COR-L47 (cell line): ENCODE measurements at regions not wholly inside any gene's neighbourhood (a gene's known extent, or its start where the extent isn't known, plus 50 kb on each side); places are given as distances from the start of the nearest gene placed in this dataset.

ENCODE experiments used
- DNase-seq: peaks from one replicate; lab custom pipeline; 2025; lab: John Stamatoyannopoulos, UW

DNA sequence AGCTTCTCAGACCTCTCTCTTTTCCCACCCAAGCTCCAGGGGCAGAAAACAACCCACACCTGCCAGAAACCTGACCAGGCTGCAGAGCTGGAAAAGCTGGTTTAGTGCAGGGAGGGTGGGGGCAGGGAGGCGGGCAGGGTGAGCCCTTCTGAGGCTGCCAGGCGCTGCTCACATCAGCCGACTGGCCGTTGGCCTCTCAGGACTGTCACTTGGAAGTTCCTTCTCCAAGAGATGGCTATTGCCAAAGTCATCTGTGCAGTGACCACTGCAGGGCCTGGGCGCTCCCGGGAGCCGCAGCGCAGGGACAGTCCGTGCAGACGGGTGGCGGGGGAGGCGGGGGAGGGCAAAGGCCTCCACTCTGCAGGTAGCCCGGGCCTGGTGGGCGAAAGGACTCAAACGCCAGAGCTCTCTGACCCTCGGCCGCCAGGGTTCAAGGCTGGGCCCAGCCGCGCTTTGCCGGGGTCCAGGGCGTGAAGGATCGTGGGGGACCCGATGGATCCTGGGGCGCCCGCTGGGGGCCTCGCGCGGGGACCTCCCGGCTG lies 205.0 kb upstream of the IER5L start:
- peak; percentile 36 for DNase-seq

DNA sequence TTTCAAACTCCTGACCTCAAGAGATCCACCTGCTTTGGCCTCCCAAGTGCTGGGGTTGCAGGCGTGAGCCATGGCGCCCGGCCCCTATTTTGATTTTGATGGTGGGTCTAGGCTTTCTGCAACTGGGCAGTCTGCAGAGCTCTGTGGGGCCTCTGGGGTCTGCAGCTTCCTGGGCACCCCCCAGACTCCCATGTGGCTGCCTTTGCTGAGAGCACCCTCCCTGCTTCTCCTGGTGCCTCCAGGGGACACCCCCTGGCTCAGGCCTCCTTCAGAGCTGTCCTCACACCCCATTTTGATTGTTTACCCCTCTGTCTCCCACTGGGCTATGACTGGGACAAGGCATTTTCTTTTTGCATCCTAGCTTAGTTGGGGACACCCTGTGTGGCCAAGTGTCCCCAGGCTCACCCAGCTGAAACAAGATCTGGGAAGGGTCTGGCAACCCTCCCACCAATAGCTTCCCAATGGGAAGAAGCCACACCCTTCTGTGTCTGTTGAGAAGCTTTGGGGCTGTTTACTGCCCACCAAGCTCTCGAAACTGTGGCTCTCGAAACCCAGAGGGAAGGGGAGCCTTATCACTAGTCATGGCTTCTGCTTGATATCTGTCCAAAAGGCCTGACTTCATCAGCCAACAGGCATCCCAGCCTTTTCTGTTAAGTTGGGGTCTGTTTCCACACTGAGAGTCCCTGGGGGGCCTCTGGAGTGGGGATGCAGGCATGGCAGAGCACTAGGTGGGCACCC lies 204.4 kb upstream of the IER5L start:
- DNase-seq, result no peak

DNA sequence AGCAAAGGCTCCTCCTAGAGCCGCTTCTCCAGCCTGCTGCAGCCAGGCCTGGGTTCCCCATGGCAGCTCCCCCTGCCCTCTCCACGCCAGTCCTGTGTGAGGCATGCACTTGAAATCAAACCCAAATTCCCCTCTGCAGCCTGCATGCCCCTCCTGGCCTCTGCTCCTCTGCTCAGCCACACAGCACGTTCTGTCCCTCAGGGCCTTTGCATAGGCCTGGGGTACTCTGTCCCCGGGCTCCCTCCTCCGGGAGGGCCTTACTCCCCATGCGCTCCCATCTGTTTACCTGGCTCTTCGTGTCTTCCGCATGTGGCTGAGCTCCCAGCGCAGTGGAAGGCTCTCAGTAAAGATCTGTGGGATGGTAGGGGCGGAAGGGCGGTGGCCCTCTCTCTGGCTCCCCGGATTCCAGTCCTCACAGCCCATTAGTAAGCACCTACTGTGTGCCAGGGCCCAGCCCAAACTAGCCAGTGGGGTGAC lies 203.5 kb upstream of the IER5L start:
- DNase-seq, result no peak

DNA sequence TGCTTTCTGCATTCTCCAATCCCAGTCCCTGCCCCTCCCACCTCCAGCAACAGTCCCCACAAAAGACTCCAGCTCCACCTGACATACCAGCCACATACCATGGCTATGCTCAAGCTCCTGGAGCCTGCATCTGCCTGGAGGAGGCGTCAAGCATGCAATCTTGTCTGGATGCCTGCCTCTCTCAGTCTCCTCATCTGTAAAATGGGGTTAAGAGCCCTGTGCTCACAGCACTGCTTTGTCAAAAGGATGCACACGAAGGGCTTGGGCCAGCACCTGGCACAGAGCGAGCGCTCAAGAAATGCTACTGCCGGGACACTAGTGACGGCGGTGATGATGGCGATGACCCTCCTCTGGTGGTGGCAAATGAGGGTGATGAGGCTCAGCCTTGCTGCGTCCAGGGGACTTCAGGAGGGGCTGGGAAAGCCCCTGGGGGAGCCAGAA lies 202.9 kb upstream of the IER5L start:
- DNase-seq, result no peak

DNA sequence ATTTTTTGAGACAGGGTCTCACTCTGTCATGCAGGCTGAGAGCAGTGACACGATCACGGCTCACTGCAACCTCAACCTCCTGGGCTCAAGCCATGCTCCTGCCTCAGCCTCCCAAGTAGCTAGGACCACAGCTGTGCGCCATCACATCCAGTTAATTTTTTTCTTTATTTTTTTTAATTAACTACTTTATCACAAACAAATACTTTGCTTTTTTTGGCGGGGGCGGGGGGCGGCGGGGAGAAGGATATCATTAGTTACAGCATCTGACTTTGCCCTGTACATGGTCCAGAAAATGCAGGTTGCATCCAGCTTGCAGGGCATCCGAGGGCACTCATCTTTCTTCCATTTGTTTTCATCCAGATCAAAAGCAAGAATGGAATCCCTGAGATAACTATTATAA lies 201.8 kb upstream of the IER5L start:
- no peak for DNase-seq

DNA sequence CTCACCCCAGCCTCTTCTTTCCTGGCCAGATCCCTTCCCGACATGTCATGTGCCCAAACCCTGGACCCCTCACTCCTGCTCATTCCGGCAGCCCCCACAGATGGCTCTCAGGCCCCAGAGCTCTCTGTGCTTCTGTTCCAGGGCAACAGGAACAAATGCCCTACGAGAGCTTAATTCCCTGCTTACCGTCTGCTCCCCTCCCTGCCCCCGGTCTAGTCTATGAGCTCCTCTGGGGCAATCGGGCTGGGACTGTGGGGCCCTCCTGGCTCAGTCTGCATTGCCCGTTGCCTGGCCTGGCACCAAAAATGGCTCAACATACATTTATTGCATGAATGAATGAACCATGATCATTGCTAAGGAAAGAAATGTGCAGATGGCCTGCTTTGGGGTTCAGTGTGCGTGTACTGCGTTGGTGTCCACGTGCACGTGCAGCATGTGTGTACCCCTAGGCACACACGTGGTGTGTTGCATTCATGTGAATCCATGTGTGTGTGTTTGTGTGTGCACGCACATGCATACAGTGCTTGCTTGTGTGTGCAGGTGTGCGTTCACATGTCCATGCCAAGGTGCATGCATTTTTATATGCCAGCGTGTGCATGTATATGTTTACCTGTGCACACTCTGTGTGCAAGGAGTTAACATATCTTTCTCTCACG lies 201.2 kb upstream of the IER5L start:
- DNase-seq, result no peak

DNA sequence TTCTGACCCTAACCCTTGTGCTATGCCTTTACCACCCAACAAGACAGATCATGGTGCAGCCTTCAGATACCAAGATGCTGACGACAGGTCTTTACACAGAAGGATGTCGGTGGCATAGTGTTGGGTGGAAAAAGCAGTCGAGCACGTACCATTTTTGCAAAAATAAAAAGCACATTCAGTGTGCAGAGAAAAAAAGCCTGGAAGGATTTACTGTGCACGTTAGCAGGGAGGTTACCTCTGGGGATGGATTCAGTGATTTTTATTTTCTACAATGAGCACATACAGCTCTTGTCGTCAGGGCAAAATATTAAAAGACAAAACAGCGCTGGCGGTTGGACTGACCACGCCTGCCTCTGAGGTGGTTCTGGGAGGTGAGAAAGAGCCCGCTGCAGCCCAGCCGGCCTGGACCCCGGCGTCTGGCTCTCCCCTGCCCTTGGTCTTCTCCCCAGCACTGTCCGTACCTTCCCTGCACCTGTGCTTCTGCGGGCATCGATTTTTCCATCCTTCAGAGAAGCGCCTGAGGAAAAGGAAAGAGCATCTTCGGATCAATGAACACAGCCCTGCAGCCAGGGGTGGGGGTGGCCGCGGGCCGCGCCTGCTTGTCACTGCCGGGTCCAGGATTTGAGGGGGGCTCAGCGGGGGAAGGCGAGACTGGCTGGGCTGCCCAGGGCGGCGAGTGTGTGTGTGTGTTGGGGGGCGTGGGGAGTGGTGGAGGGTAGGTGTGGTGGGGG lies 200.0 kb upstream of the IER5L start:
- DNase-seq, result no peak

DNA sequence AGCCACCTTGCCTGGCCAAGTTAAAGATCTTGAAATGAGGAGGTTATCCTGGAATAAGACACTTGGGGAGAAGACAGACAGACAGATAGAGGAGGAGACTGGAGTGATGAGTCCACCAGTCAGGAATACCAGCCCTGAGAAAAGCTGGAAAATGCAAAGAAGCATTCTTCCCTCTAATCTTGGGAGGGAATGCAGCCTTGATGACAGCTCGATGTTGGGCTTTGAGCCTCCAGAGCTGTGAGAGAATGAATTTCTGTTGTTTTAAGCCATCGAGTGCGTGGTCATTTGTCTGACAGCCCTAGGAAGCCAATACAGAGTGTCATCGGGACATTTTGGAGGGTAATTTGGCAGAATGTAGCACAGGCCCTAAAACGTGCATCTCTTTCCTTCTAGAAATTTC lies 199.1 kb upstream of the IER5L start:
- DNase-seq, result no peak

DNA sequence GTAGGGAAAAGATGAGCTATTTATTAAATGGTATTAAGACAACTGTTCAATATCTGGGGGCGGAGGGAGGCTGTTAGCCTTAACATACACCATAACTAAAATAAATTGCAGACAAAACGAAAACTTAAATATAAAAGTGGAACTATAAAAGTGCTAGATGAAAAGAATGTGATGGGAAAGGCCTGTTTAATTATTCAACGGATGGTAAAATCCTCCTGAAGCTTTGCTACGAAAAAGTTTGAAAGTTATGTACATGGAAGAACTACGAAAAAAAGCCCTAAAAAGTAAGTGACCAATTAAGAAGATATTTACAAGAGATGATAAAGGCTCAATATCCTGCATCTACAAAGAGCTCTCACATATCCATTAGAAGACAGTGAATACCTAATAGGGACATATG lies 197.8 kb upstream of the IER5L start:
- DNase-seq, result no peak

DNA sequence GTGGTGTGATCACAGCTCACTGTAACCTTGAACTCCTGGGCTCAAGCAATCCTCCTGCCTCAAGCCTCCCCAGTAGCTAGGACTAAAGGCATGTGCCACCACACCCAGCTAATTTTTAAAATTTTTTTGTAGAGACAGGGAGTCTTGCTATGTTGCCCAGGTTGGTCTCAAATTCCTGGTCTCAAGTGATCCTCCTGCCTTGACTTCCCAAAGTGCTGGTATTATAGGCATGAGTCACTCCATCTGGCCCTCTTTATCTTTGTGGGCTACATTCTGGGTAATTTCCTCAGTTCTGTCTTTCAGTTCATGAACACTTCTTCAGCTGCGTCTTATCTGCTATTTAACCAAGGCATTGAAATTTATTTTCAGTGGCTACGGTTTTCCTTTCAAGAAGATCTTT lies 196.6 kb upstream of the IER5L start:
- DNase-seq, result no peak

DNA sequence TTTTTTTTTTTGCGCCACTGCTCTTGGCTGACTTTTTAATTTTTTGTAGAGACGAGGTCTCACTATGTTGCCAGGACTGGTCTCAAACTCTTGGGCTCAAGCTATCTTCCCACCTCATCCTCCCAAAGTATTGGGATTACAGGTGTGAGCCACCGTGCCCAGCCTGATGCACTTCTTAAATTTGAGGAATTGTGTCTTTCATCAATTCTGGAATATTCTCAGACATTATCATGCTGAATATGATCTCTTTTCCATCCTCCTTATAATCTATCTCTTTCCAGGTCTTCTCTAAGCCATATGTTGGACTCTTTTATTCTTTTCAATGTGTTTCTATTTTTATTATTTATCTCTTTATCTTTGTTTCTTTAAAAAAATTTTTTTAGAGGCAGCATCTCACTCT lies 196.2 kb upstream of the IER5L start:
- no peak for DNase-seq

DNA sequence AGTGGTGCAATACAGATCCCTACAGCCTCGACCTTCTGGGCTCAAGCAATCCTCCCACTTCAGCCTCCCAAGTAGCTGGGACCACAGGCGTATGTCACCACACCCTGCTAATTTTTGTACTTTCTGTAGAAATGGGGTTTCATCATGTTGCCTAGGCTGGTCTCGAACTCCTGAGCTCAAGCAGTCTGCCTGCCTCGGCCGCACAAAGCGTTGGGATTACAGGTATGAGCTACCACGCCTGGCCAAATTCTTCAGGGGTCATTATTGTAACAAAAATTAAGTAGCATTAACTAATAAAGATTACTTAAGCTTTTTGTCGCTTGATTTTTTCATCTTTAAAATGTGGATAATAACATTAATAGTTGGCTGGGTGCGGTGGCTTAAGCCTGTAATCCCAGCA lies 195.3 kb upstream of the IER5L start:
- no peak for DNase-seq

DNA sequence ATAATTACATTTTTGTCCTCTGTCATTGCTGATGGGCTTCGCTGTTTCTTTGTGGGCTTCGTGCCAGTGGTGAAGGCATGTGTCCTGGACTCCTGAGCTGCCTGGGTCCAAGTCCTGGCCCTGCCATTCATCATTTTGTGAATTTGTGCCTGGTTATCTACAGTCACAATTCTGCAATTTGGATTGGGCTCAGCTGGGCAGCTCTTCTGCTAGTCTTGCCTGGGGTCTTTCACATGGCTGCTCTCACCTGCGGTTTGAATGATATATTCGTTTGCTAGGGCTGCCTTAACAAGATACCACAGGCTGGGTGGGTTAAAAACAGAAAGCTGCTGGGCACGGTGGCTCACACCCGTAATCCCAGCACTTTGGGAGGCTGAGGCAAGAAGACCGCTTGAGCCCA lies 192.7 kb upstream of the IER5L start:
- no peak for DNase-seq

DNA sequence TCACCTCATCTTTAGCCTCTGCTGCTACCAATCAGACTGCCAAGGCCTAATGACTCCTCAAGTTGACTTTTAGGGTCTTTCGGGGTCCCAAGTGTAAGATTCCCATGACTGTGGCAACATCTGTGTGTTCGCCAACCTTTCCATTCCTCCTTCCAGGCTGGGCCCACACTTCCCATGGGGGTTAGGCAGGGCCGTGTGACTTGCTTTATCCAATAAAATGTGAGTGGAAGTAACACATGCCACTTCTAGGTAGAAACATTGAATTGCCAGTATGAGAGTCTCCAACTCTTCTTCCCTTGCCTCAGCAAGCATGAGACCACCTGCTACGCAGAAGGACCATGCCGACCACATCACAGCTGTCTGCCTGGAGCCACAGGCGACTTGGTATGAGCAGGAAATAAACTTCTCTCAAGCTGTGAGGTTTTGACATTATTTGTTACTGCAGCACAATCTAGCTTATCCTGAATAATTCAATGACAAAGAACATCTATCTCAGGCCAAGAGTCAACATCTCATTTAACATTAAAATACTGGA lies 190.4 kb upstream of the IER5L start:
- DNase-seq, result no peak

DNA sequence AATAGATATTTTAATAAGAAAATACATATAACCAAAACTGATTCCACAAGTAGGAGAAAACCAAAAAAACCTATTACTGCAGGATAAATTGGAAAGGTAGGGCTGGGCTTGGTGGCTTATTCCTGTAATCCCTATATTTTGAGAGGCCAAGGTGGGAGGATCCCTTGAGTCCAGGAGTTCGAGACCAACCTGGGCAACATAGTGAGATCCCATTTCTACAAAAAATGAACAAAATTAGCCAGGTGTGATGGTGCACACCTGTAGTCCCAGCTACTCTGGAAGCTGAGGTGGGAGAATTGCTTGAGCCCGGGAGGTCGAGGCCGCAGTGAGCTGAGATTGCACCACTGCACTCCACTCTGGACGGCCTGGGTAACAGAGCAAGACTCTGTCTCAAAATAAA lies 189.2 kb upstream of the IER5L start:
- DNase-seq, result no peak

DNA sequence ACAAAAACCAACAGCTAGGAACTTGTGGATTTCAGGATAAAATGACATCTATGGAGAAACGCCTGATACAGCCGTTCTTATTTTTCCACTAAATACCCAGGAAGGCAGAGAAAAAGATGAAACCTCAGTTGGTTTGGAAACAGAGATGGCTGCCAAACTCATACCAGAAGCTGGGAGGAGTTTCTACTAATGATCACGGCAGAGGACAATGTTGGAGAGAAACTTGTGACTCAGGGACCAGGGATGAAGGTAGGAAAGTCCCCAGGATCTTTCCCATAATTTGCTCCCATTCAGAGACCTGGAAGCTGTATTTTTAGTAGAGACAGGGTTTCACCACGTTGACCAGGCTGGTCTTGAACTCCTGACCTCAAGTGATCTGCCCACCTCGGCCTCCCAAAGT lies 187.1 kb upstream of the IER5L start:
- DNase-seq, result no peak

DNA sequence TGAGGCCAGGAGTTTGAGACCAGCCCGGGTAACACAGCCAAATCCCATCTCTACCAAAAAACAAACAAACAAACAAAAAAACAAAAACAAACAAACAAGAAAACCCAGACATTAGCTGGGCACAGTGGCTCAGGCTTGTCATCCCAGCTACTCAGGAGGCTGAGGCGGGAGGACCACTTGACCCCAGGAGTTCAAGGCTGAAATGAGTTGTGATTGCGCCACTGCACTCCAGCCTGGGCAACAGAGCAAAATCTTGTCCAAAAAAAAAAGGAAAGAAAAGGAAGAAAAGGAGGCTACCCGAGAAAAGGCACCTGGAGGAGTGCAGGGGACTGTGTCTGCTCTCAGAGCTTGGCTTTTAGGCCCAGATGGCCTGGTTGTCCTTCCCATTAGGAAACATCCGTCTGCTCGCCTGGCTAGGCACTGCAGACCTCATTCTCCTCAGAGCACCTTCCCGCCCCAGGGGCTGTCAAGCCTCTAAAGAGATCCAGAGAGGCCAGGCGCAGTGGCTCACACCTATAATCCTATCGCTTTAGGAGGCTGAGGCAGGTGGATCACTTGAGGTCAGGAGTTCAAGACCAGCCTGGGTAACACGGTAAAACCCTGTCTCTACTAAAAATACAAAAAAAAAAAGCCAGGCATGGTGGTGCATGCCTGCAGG lies 185.3 kb upstream of the IER5L start:
- DNase-seq, result no peak

DNA sequence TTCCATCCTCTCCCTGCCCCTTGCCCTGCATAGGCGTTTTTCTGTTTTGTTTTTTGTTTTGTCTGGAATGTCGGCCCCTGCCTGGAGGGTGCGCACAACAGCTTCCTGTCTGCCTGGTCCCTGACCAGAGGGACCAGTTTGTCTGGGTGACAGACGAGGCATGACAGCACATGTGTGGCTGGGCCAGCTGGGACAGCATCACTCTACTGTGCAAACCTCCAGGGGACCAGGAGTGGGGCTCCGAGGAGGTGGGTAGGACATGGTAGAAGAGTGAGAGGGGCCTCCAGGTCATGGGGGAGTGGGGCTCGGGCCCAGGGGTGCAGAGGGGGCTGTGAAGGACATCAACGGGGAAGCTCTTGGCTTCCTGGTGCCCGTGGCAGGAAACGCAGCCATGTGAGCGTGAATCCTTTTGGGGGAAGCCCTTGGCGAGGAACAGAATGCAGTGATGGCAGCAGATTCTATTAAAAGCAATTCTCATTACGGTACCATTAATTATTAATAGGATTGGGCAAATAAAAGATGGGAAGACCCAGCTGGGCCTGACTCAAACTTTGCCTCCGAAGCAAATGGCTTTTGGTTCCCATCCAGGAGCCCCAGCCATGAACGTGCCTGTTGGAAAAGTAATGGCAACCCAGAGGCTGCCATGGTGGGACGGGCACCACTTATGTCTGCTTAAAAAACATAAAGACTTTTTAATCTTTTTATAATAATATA lies 184.4 kb upstream of the IER5L start:
- no peak for DNase-seq

DNA sequence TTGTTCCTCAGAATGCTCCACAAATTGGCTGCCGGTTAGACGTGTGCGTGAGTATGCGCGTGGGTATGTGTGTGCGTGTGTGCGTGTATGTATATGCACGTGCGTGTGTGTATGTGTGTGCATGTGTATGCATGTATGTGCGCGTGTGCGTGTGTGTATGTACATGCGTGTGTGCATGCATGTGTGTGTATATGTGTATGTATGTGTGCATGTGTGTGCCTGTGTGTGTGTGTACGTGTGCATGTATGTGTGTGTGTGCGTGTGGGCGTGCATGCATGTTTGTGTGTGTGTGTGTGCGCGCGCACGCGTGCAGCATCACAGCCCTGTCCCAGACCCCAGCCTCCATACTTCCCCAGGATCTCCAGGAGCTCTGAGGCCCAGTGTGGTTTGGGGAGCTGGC lies 183.1 kb upstream of the IER5L start:
- no peak for DNase-seq

DNA sequence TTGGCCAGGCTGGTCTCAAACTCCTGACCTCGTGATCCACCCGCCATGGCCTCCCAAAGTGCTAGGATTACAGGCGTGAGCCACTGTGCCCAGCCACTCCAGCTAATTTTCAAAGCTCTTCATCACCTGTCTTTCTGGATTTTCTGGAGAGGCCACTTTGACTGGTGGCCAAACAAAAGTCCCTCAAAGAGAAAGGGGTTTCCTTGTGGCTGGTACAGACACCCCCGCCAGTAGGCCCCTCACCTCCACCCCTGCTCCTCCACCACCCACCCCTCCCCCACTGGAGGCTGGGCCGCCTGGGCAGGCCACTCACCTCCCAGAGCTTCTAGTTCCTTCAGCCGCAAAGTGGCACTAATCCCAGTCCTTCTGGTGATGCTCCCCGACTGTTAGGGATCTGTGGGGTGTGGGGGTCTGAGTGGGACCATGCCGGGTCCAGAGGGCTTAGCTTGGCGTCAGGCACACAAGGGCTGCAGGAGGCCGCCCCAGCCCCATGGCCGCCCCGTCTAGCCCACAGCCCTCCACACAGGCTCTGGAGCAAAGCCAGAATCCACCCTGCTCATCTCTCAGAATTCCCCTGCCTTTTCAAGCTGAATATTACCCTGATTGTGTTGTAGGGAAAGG lies 182.0 kb upstream of the IER5L start:
- DNase-seq, result no peak
